ENCODE measurements at regions not wholly inside any gene's neighbourhood (a gene's known extent, or its start where the extent isn't known, plus 50 kb on each side); places are given as distances from the start of the nearest gene placed in this dataset.
A peak's percentile ranks its signal among the peaks of the same experiment; 100 is the strongest.

GRCh38 chr5:167653645-167654106, 637.8 kb upstream of the WWC1 start:
- no peak for TF ChIP-seq CTCF (IDR thresholded peaks at IDR 0.05; ENCODE audit: low read depth, low read length)
- Histone ChIP-seq H3K9me3 (ENCODE audit: low read depth) (no peaks in the 10 kb centered on the region), H3K36me3 (no peaks in the 10 kb centered on the region), H3K27me3 (no peaks in the 10 kb centered on the region), H3K4me1 (ENCODE audit: low read depth) (no peaks in the 10 kb centered on the region), H3K27ac (no peak overlapping the region), H3K4me3 (no peak overlapping the region)
- DNase-seq (ENCODE audit: low read depth in 1 of 2, low spot score in 1 of 2): no peak

GRCh38 chr5:167657016-167657415, 634.4 kb upstream of the WWC1 start:
- no peak for DNase-seq (ENCODE audit: low read depth in 1 of 2, low spot score in 1 of 2)
- Histone ChIP-seq H3K36me3 (no peaks in the 10 kb centered on the region), H3K4me1 (ENCODE audit: low read depth) (peaks cover 8% of the 10 kb centered on the region), H3K27me3 (no peaks in the 10 kb centered on the region), H3K9me3 (ENCODE audit: low read depth) (no peaks in the 10 kb centered on the region), H3K27ac (no peak overlapping the region), H3K4me3 (no peak overlapping the region)
- no peak for TF ChIP-seq CTCF (IDR thresholded peaks at IDR 0.05; ENCODE audit: low read depth, low read length)

DNA sequence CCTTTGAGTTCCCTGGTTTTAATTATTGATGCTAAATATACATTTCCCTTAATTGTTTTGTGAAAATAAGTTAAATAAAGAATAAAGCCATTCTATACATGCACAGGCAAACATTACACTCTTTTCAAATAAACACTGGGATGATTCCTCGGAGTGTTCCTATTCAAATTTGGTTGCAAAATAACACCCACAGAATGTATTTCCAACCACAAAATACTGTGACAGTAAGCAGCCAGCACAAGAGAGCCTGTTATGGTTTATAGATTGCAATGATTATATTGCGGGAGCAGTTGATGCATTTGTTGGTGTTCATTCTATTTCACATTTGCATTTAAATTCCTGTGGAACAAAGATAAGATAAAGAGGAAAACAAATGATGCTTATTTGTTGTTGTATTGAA, 632.6 kb upstream of the WWC1 start:
- H3K36me3 ChIP-seq: no peaks in the 10 kb centered on the region
- no peaks in the 10 kb centered on the region for H3K27me3 ChIP-seq
- H3K9me3 ChIP-seq (ENCODE audit: low read depth): no peaks in the 10 kb centered on the region
- H3K4me1 ChIP-seq (ENCODE audit: low read depth): peaks cover 8% of the 10 kb centered on the region
- no peak overlapping the region for H3K4me3 ChIP-seq
- TF ChIP-seq CTCF (IDR thresholded peaks at IDR 0.05; ENCODE audit: low read depth, low read length): no peak
- peak in 1 of 2 donors; percentile 43 for DNase-seq (ENCODE audit: low read depth in 1 of 2, low spot score in 1 of 2)
- no peak overlapping the region for H3K27ac ChIP-seq

DNA sequence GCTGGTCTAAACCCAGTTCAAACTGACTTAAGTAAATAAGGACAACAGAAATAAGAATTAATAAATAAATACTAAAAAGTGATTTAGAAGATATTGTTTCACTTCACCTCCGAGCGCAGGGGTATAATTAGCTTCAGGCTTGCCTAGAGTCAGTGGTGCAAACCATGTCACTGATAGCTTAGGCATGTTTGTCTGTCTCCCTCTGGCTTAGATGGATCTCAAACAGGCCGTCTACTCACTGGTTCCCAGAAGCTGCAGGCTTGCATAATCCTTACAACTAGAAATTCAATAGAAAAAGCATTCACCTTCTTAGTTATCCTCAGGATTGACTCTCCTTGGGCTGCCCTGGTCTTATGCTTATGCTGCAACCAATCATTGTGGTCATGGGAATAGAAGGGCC, 629.8 kb upstream of the WWC1 start:
- Histone ChIP-seq H3K27ac (no peak overlapping the region), H3K4me1 (ENCODE audit: low read depth) (peaks cover 19% of the 10 kb centered on the region), H3K9me3 (ENCODE audit: low read depth) (no peaks in the 10 kb centered on the region), H3K27me3 (no peaks in the 10 kb centered on the region), H3K4me3 (no peak overlapping the region), H3K36me3 (no peaks in the 10 kb centered on the region)
- no peak for TF ChIP-seq CTCF (IDR thresholded peaks at IDR 0.05; ENCODE audit: low read depth, low read length)
- peak in 1 of 2 donors; percentile 24 for DNase-seq (ENCODE audit: low read depth in 1 of 2, low spot score in 1 of 2)

- no peaks in the 10 kb centered on the region for H3K36me3 ChIP-seq
- peaks cover 34% of the 10 kb centered on the region for H3K4me1 ChIP-seq (ENCODE audit: low read depth)
- DNase-seq (ENCODE audit: low read depth in 1 of 2, low spot score in 1 of 2): no peak
- no peaks in the 10 kb centered on the region for H3K9me3 ChIP-seq (ENCODE audit: low read depth)
- no peak overlapping the region for H3K4me3 ChIP-seq
- H3K27ac ChIP-seq: no peak overlapping the region
- no peak for TF ChIP-seq CTCF (IDR thresholded peaks at IDR 0.05; ENCODE audit: low read depth, low read length)
- no peaks in the 10 kb centered on the region for H3K27me3 ChIP-seq
Measured at GRCh38 chr5:167664222-167664804, 627.1 kb upstream of the WWC1 start.

Data from cardiac muscle cell (in vitro differentiated cells and primary cell).